ENCODE measurements at regions not wholly inside any gene's neighbourhood (a gene's known extent, or its start where the extent isn't known, plus 50 kb on each side); places are given as distances from the start of the nearest gene placed in this dataset.

DNA sequence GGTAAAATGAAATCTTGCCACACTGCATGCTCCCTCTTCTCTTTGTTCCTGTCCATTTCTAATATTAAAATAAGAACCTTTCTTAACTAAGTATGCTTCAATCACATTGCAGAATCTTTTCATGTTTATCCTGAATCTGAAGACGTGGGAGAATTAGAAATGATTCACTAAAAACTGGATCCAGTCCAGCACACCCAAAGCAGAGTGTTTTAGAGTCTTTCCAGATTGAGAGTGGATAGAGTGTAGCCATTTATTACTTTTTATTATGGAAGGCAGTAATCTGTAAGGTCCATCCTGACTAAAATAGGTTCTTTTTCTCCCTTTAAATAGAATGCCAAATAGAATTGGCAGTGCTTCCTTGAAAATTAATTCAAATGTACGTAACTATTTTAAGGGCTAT, 453.5 kb downstream of the TDRD3 start:
- TF ChIP-seq, protein P1, sequence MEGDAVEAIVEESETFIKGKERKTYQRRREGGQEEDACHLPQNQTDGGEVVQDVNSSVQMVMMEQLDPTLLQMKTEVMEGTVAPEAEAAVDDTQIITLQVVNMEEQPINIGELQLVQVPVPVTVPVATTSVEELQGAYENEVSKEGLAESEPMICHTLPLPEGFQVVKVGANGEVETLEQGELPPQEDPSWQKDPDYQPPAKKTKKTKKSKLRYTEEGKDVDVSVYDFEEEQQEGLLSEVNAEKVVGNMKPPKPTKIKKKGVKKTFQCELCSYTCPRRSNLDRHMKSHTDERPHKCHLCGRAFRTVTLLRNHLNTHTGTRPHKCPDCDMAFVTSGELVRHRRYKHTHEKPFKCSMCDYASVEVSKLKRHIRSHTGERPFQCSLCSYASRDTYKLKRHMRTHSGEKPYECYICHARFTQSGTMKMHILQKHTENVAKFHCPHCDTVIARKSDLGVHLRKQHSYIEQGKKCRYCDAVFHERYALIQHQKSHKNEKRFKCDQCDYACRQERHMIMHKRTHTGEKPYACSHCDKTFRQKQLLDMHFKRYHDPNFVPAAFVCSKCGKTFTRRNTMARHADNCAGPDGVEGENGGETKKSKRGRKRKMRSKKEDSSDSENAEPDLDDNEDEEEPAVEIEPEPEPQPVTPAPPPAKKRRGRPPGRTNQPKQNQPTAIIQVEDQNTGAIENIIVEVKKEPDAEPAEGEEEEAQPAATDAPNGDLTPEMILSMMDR (IDR thresholded peaks at IDR 0.05) = no peak
- TF ChIP-seq POLR2A (IDR thresholded peaks at IDR 0.05) = no peak
